ENCODE measurements at regions not wholly inside any gene's neighbourhood (a gene's known extent, or its start where the extent isn't known, plus 50 kb on each side); places are given as distances from the start of the nearest gene placed in this dataset.
"Not testable (repeated sequence)": the region's sequence is repeated elsewhere in the genome, so short reads cannot be mapped to it uniquely, and the experiment has no call there.

DNA sequence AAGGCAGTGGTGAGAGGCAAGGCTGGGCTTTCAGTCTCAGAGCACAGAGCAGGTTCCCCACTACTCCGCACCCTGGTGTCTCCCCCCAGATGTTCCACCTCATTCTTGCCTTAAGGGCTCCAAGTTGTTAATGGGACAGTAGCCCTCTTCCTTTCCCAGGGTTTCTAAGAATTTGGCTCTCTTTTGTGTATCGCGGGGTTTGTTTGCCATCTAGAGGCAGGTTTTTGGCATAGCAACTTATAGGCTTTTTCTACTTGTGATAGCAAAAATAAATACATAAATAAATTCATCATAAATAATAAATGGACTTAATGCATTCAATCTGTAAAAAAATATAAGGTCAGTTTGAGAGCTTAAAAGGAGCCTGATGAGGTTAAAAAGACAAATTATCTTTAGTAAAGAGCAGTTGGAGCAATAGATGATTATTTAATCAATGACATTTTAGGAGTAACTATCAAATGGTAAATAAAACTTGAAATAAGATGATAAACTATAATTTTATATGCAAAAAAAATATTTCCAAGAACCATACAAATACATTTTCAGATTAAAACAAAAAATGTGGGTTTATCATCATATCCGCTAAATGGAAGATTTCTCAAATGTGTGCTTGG is 512.8 kb downstream of the FOXD4L5 start:
- intact Hi-C loops (cut with DNase I); H3K9me3 ChIP-seq; H3K27ac ChIP-seq; H3K4me3 ChIP-seq; H3K36me3 ChIP-seq; DNase-seq; H3K4me1 ChIP-seq; H3K27me3 ChIP-seq; ATAC-seq: not testable (repeated sequence)
- WGBS (ENCODE audit: insufficient coverage, low coverage, low lambda C conversion rate, missing lambda C conversion rate) = 0% methylated on average over 2 of the region's 4 CpGs
- TF ChIP-seq, protein P1, sequence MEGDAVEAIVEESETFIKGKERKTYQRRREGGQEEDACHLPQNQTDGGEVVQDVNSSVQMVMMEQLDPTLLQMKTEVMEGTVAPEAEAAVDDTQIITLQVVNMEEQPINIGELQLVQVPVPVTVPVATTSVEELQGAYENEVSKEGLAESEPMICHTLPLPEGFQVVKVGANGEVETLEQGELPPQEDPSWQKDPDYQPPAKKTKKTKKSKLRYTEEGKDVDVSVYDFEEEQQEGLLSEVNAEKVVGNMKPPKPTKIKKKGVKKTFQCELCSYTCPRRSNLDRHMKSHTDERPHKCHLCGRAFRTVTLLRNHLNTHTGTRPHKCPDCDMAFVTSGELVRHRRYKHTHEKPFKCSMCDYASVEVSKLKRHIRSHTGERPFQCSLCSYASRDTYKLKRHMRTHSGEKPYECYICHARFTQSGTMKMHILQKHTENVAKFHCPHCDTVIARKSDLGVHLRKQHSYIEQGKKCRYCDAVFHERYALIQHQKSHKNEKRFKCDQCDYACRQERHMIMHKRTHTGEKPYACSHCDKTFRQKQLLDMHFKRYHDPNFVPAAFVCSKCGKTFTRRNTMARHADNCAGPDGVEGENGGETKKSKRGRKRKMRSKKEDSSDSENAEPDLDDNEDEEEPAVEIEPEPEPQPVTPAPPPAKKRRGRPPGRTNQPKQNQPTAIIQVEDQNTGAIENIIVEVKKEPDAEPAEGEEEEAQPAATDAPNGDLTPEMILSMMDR (IDR thresholded peaks at IDR 0.05) = peak in 1 of 4 donors; percentile 30

Measured in right lobe of liver (tissue), 6 donors.